ENCODE measurements at regions not wholly inside any gene's neighbourhood (a gene's known extent, or its start where the extent isn't known, plus 50 kb on each side); places are given as distances from the start of the nearest gene placed in this dataset.
"Not testable (repeated sequence)": the region's sequence is repeated elsewhere in the genome, so short reads cannot be mapped to it uniquely, and the experiment has no call there.

DNA sequence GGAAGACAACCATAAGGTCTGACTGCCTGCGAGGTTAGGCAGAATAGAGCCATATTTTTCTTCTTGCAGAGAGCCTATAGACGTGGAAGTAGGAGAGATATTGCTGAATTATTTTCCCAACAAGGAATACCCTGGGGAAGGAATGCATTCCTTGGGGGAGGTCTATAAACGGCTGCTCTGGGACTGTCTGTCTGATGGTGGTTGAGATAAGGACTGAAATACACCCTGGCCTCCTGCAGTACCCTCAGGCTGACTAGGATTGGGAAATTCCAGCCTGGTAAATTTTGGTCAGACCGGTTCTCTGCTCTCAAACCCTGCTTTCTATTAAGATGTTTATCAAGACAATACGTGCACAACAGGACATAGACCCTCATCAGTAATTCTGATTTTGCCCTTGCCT is 617.5 kb upstream of the GRIN3A start:
- DNase-seq: no peak

DNA sequence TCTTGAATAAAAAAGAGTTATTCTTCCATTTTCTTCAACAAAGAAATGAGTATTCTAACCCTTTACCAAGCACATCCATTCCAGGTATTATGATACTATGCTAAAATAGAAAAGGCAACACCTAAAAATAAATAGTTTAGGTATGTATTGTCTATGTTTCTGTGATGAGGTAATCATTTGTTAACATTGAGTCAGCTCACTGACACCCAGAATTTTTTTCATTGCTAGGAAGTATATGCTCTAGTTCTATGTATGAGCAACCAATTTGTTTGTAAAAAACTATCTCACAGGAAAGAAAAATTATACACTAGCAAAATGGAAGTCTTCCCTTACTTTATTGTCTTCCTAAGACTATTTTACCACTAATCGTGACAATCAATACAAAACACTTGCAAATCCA is 615.6 kb upstream of the GRIN3A start:
- DNase-seq: no peak

DNA sequence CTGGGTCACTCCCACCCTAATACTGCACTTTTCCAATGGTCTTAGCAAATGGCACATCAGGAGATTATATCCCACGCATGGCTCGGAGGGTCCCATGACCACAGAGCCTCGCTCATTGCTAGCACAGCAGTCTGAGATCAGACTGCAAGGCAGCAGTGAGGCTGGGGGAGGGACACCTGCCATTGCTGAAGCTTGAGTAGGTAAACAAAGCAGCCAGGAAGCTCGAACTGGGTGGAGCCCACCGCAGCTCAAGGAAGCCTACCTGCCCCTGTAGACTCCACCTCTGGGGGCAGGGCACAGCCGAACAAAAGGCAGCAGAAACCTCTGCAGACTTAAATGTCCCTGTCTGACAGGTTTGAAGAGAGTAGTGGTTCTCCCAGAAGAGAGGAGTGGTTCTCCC is 599.0 kb upstream of the GRIN3A start:
- DNase-seq: not testable (repeated sequence)

DNA sequence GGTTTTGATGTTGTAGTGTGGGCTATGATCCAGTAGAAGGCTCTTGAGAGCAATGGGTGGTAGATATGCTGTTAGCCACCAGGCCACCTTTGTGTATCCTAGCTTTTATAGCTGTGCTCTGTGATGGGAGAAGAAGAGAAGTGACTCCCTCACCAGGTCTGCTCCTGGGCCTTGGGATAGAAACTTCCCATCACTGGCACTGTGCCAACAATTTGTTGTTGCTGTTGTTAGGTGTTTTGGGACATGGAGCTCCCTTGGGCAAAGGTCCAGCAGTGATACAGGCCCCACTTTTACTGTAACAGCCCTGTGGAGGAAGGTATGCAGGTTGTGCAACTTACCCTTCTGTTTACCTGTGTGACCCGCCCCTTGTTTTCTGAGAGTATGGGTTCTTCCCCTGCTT is 570.9 kb upstream of the GRIN3A start:
- no peak for DNase-seq

DNA sequence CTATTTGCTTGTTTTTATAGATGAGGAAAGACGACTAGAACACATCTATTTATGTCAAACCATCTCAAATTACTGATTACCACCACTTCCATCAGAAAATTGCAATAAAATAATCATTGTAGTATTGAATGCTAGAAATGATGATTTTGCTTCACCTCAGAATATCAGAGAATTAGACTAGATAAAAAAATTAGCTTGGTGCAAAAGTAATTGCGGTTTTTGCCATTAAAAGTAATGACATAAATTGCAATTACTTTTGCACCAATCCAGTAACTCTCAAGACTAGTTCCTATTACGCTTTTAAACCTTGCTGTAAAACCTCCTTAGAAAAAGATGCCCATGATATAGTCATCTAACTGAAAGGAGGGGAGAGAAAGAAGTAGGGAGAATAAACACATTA is 556.7 kb upstream of the GRIN3A start:
- DNase-seq: no peak

DNA sequence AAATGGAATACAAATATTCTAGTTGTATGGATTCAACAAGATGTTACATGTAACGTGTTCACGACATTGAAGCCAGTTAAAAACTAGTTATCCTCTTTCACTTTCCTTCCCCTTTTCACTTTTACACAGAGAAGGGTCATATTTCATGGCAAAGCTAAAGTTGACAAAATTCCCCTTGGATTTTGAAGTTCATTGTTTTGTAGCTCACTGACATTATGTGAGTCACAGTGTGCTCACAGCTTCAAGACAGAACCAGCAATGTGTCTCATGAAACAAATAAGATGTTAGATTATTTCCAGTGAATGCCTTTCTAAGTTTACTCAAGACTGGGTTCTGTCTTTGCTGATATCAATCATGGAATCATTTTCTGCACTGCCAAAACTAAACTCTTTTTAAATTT is 535.5 kb upstream of the GRIN3A start:
- DNase-seq: no peak

DNA sequence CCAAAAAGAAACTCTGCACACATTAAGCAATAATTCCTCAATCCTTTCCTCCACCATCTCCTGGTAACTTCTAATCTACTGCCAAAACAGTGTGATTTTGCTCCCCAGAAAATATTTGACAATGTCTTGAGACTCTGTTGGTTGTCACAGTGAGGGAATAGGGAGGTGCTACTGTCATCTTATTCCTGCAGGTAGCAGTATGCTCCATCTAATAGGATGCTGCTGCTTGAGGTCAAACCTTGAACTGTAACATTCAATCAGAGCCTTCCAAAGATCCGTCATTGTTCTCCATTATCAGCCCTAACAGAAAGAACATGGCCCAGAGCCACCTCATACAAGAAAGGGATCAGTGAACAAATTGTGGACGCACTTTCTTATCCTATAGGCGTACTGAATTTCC is 514.7 kb upstream of the GRIN3A start:
- no peak for DNase-seq

DNA sequence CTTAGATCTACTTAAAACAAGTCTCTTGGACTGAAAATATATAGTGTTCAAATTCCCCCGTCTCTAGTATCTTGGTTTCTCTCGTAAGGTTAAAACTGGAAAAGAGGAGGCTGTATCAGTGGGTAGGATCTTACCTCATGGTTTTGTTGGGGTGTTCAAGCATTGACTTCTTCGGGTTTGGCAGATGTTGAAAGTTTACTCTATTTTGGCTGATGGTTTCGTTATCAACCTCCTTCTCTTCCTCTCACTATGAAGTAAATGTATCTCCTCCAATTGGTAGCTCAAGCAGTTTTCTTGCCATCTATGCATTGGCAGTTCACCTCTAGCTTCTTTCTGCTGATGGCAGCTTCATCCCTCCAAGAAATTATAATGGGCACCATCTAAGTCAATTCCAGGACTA is 506.5 kb upstream of the GRIN3A start:
- no peak for DNase-seq

DNA sequence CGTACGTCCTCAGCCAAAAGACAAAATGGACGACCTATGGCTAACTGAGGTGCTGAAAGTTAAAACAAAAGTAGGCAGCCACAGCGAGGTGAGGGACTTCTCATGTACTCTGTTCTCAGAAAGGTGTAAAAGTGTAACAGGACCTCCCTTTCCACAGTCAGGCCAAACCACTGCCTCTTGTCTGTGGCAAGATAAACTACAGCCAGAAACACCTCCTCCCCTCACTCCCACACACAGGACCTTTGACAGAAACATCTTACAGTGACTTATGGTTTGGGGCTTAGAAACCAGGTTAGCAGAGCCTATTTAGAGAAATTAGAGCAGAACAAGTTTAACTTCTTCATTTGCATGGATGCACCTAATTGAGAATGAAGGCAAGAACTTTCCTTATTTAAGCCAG is 499.1 kb upstream of the GRIN3A start:
- DNase-seq: no peak

DNA sequence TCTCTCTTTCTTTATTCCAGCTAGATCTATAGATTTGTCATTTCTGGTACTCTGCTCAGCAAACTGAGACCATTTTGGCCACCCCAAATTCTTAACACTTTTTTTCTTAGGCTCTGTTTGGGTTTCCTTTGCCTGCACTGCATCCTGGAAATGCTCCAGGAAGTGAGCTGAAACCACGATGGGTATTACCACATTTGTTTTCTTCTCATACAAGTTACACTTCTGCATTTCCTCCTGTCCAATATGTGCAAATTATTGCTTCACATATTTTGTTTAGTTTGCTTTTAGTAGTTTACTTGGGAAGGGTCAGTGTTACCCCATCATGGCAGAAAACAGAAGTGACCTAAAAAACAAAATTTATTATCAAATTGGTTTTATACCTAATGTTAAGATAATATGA is 498.6 kb upstream of the GRIN3A start:
- DNase-seq: no peak

DNA sequence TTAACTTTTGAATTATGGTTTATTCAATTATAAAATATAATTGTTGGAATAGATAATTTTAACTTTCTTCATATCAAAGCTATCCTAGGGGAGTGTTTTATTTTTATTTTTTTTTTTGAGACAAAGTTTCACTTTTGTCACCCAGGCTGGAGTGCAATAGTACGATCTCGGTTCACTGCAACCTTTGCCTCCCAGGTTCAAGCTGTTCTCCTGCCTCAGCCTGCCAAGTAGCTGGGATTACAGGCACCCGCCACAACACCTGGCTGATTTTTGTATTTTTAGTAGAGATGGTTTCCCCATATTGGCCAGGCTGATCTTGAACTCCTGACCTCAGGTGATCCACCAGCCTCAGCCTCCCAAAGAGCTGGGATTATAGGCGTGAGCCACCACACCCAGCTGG is 489.0 kb upstream of the GRIN3A start:
- DNase-seq: not testable (repeated sequence)

DNA sequence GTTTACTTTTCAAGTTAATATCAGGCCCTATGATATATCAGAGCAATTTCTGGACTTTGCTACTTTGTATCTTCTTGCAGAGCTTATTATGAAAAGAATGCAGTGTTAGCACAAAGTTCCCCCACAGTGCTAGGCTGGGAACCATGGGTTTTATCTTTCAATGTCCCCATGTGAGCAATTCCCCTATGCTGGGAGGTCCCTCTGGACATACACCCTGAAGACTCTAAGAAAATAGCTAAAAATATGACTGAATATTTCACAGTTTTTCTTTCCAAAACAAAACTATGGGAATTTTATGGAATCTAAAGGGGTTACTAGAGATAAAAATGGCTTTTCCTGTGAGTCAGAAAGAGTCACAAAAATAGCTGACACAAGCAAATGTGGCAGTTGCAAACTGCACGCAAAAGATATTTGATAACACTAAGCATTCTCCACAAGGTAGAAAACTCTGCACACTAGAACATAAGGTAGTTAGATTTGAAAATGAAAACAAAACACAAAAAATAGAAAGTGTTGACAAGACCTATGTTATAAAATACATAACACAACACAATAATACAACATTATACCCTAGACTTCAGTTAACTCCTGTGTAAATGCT is 487.5 kb upstream of the GRIN3A start:
- DNase-seq: no peak

DNA sequence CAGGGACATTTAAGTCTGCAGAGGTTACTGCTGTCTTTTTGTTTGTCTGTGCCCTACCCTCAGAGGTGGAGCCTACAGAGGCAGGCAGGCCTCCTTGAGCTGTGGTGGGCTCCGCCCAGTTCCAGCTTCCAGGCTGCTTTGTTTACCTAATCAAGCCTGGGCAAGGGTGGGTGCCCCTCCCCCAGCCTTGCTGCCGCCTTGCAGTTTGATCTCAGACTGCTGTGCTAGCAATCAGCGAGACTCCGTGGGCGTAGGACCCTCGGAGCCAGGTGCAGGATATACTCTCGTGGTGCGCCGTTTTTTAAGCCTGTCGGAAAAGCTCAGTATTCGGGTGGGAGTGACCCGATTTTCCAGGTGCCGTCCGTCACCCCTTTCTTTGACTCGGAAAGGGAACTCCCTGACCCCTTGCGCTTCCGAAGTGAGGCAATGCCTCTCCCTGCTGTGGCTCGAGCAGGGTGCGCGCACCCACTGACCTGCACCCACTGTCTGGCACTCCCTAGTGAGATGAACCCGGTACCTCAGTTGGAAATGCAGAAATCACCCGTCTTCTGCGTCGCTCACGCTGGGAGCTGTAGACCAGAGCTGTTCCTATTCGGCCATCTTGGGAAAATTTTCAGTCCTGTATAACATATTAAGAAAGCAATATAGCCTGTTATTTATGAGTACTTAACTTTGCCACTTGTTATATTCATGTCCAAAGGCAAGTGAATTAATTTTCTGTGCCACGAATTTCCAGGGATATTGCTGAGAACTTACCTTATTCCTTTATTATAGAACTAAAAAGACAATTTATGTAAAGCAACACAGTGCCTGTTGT is 485.1 kb upstream of the GRIN3A start:
- not testable (repeated sequence) for DNase-seq

DNA sequence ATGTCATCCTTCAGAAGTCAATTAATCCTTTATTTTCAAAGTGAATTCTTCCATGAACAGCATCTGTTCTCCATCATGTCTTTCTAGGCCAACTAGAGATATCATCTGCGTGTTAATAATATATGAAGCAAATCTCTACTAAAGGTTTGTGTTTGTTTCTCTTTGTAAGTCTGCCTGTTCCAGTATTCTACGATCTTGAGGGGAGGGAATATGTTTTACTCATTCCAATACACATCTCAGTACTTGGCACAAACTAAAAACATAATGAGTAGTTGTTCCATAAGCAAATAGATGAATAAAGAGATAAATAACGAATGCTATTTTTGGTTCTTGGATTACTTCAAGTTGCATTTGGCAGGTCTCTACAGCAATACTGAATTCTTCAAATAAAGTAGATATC is 470.7 kb upstream of the GRIN3A start:
- DNase-seq: no peak

DNA sequence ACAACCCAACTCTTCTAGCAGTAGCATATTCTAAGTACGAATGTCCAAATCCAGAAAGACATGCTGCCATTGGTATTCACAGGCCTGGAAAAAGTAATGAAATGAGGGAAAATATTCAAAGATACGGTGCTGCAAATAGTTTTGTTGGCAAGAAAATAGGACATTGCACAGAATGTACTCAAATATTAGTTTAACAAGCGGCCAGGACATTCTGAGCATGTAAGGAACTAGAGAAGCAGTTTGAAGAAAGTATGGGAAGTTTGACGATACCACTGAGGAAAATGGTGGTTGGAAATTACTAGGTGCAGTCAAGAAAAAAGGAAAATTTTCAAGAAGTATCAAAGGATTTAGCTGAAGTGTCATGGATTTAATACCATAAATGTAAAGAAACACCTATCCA is 468.0 kb upstream of the GRIN3A start:
- no peak for DNase-seq

DNA sequence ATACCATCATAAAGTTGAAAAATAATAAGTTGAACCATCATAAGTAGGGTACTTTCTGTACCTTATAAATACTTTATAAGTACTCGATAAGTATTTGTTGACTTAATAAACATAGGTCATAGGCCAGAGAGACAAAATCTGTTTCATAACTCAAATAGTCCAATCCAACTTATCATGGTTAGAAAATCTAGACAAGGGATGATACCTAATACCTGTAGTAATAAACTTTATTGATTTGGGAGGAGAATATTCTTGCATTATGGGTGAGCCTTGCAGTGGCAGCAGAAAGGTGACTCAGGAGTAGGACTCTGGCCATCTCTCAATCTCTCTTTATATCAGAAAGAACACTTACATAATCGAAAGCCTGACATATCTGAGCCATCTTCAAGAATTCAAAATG is 466.8 kb upstream of the GRIN3A start:
- DNase-seq: no peak

DNA sequence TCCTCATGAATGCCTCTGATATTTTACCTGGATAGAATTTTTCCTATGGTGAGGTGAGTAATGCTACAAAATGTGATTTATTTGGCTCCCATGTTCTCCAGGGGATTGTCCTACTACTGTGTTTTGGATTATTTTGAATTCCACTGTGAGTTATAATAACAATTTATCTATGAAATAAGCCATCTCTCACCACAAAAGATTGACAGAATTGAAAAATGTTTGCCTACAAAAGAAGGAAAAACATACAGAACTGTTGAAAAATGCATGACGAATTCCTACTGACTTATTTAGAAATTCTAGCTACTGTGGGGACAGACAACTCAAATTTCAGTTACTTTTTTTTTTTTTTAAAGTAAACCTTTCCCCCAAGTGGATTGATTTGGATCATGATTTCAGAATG is 463.7 kb upstream of the GRIN3A start:
- no peak for DNase-seq

DNA sequence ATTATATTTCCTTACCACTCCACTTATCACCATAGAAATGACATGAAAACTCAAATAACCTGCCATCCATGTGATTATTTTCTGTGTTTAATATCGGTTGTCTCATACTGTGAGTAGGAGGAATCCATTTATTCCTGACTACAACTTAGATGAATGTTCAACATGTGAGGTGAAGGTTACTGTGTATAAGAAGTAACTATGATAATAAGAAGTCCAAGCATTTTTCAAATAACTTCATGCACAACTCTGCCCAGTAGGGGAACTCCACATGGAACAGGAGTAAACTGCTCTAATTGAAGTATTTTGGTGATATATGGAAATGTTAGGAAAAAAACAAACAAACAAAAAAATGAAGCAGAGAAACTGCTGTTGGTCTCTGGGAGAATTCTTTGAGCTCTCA is 447.5 kb upstream of the GRIN3A start:
- DNase-seq: no peak

DNA sequence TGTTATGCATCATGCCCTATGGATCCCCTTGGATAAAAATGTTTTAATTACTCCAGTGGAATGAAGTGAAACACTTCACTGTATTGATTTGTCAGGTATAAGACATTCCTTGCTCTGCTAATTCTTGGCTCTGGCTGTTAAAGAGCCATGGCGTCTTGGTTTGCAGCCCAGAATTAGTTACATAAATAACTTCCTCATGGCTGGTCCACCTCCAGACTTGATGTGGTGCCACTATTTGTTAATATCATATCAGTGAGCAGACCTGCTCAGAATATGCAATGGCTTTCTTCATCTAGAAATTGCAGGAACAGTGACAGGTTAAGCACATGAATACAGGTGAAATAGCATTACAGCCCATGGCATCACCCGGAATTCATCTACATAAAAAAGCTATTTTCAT is 446.9 kb upstream of the GRIN3A start:
- no peak for DNase-seq

DNA sequence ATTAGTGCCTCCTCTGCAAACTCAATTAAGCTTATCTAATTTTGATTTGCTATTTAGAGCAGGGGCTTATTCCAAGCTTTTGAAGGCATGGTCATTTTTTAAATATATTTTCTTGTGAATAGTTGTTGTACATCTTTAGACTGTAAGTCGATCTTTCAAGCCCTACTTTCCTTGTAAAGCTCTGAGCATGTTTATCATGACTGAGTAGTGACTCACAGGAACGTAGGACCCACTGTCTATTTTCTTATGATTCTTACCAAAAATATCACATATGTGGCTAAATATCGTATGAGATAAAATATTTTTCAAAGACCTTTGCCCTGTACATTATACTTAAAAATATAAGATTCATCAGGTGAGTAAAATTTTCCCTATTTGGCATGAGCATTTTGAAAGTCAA is 440.4 kb upstream of the GRIN3A start:
- DNase-seq: no peak

DNA sequence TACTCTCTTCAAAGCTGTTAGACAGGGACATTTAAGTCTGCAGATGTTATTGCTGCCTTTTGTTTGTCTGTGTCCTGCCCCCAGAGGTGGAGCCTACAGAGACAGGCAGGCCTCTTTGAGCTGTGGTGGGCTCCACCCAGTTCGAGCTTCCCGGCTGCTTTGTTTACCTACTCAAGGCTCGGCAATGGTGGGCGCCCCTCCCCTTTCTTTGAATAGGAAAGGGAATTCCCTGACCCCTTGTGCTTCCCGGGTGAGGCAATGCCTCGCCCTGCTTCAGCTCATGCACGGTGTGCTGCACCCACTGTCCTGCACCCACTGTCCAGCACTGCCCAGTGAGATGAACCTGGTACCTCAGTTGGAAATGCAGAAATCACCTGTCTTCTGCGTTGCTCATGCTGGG is 435.8 kb upstream of the GRIN3A start:
- not testable (repeated sequence) for DNase-seq

DNA sequence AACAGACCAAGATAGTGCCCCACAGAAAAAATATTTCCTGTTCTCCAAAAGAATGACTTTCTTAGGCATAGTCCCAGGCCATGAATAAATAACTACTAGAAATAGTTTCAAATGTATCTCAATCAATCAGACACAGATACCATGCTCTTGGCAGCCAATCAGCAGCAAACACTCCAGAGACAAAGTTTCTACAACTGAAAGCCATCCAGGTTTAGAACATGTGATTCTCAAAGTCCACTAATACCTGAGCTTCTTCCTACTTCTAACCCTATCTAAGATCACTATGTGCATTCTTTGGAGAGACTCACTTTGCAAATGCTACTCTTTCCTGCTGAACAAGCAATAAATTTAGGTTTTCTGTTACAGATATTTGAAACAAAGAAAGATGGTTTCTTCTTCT is 425.8 kb upstream of the GRIN3A start:
- DNase-seq: no peak

DNA sequence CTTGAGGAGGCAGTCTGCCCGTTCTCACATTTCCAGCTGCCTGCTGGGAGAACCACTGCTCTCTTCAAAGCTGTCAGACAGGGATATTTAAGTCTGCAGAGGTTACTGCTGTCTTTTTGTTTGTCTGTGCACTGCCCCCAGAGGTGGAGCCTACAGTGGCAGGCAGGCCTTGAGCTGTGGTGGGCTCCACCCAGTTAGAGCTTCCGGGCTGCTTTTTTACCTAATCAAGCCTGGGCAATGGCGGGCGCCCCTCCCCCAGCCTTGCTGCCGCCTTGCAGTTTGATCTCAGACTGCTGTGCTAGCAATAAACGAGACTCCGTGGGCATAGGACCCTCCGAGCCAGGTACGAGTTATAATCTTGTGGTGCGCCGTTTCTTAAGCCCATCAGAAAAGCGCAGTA is 414.6 kb upstream of the GRIN3A start:
- DNase-seq: not testable (repeated sequence)

DNA sequence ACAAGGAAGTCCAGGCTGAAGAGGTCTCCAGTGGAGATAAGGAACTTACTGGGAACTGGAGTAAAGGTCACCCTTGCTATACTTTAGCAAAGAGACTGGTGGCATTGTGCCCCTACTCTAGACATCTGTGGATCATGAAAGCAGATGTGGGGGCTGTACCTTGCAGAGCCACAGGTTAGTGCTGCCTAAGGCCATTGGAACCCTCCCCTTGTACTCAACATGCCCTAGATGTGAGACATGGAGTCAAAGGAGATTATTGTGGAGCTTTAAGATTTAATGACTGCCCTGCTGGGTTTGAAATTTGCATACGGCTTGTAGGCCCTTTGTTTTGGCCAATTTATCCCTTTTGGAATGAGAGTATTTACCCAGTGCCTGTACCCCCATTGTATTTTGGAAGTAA is 397.3 kb upstream of the GRIN3A start:
- DNase-seq: no peak

DNA sequence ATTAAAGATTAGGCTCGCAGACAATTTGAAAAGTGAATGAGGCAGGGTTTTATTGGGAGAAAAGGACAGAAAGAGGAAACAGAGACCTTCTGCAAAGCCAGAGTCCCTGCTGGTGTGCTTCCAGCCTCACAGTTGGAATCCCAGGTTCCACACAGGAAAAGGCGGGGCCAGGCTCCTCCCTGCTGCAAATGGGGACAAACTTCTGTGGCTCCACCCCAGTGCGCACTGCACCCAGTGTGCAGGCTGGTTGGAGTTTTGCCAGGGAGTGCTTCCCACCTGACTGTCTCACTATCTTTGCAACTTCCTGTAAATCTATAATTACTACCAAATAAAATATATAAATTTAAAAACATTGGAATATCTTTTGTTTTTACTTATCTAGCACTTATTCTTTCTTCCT is 386.0 kb upstream of the GRIN3A start:
- no peak for DNase-seq

All from left hindlimb (tissue), 1 donor.